HEK293 (cell line): ENCODE measurements at regions not wholly inside any gene's neighbourhood (a gene's known extent, or its start where the extent isn't known, plus 50 kb on each side); places are given as distances from the start of the nearest gene placed in this dataset.

Experiments
- CTCF ChIP-seq: fragments of 450-650 bp; formaldehyde crosslinking; IDR thresholded peaks from 2 replicates; pipeline ENCODE4 v1.5.1; 2016; ENCODE audit warnings: missing biosample characterization, missing genetic modification characterization
- ZBTB49 ChIP-seq: fragments of 450-650 bp; formaldehyde crosslinking; IDR thresholded peaks from 2 replicates; pipeline ENCODE4 v1.5.1; 2016; ENCODE audit warnings: missing biosample characterization, missing genetic modification characterization, low read depth
- ZFP69B ChIP-seq: fragments of 450-650 bp; formaldehyde crosslinking; IDR thresholded peaks from 2 replicates; pipeline ENCODE4 v1.5.1; 2016; ENCODE audit warnings: missing biosample characterization, missing genetic modification characterization
- ZNF140 ChIP-seq: fragments of 450-650 bp; formaldehyde crosslinking; IDR thresholded peaks from 2 replicates; pipeline ENCODE4 v1.5.1; 2016; ENCODE audit warnings: missing biosample characterization, missing genetic modification characterization
- ZNF274 ChIP-seq, 2 experiments: fragments of 200-500 bp in 1 of 2; fragments of 450-650 bp in 1 of 2; sonication (Bioruptor generic) in 1 of 2; formaldehyde crosslinking in 1 of 2; IDR thresholded peaks; 2 replicates each; pipeline versions ENCODE4 v1.5.1 to v1.6.1; 2014 to 2016; ENCODE audit warnings: borderline replicate concordance in 1 of 2, inconsistent platforms in 1 of 2, low read length in 1 of 2, missing biosample characterization in 1 of 2, missing genetic modification characterization in 1 of 2
- ZNF433 ChIP-seq: fragments of 450-650 bp; formaldehyde crosslinking; IDR thresholded peaks from 2 replicates; pipeline ENCODE4 v1.5.1; 2016; ENCODE audit warnings: missing biosample characterization, missing genetic modification characterization, low read depth
- ZNF571 ChIP-seq: fragments of 450-650 bp; formaldehyde crosslinking; IDR thresholded peaks from 2 replicates; pipeline ENCODE4 v1.5.0; 2017; ENCODE audit warnings: missing biosample characterization, missing genetic modification characterization
- ZNF621 ChIP-seq: fragments of 450-650 bp; formaldehyde crosslinking; IDR thresholded peaks from 2 replicates; pipeline ENCODE4 v1.5.1; 2017; ENCODE audit warnings: missing biosample characterization, missing genetic modification characterization
- ZNF660 ChIP-seq: fragments of 450-650 bp; IDR thresholded peaks from 2 replicates; pipeline ENCODE4 v1.5.1; 2018; ENCODE audit warnings: missing biosample characterization, mild to moderate bottlenecking, missing genetic modification characterization
- ZNF777 ChIP-seq: fragments of 450-650 bp; formaldehyde crosslinking; IDR thresholded peaks from 2 replicates; pipeline ENCODE4 v1.5.1; 2017; ENCODE audit warnings: missing biosample characterization, missing genetic modification characterization, borderline replicate concordance
- TF ChIP-seq, protein P1 (sequence below): fragments of 450-650 bp; formaldehyde crosslinking; IDR thresholded peaks from 2 replicates; pipeline ENCODE4 v1.5.1; 2016; ENCODE audit warnings: missing biosample characterization, missing genetic modification characterization
- TF ChIP-seq, protein P2 (sequence below): fragments of 450-650 bp; formaldehyde crosslinking; IDR thresholded peaks from 2 replicates; pipeline ENCODE4 v1.5.1; 2016; ENCODE audit warnings: missing biosample characterization, missing genetic modification characterization
- TF ChIP-seq, protein P3 (sequence below): fragments of 450-650 bp; formaldehyde crosslinking; IDR thresholded peaks from 2 replicates; pipeline ENCODE4 v1.5.1; 2016; ENCODE audit warnings: missing biosample characterization, missing genetic modification characterization

DNA sequence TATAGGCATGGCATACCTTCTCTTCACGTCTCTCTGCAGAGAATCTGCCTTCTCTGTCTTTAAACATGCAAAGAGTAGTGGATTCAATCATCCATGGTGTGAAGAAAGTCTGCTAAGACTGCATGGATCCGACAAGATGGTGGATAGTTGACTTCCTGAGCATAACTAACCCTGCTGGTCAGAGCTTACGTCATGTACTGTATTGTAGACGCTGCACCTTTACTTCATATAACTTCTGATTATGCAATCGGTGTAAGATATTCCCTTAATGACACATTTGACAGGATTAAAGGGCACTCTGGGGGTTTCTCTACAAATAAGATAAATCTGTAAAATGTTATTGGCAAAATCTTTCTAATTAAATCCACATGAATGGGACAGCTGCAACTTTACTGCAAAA is 240.3 kb upstream of the NREP start:
- TF ChIP-seq CTCF (tag by site-specific recombination) (no peak), ZNF660 (tag by site-specific recombination) (no peak), ZNF274 (IDR thresholded peaks at IDR 0.05; ENCODE audit: low read length) (no peak), ZNF274 (tag by site-specific recombination; IDR thresholded peaks at IDR 0.05; ENCODE audit: borderline replicate concordance) (no peak), ZNF621 (tag by site-specific recombination) (no peak), ZNF777 (tag by site-specific recombination) (no peak), ZNF140 (tag by site-specific recombination) (no peak), ZBTB49 (no peak), ZFP69B (no peak), ZNF433 (tag by site-specific recombination) (no peak), ZNF571 (no peak)
- TF ChIP-seq, protein P1, sequence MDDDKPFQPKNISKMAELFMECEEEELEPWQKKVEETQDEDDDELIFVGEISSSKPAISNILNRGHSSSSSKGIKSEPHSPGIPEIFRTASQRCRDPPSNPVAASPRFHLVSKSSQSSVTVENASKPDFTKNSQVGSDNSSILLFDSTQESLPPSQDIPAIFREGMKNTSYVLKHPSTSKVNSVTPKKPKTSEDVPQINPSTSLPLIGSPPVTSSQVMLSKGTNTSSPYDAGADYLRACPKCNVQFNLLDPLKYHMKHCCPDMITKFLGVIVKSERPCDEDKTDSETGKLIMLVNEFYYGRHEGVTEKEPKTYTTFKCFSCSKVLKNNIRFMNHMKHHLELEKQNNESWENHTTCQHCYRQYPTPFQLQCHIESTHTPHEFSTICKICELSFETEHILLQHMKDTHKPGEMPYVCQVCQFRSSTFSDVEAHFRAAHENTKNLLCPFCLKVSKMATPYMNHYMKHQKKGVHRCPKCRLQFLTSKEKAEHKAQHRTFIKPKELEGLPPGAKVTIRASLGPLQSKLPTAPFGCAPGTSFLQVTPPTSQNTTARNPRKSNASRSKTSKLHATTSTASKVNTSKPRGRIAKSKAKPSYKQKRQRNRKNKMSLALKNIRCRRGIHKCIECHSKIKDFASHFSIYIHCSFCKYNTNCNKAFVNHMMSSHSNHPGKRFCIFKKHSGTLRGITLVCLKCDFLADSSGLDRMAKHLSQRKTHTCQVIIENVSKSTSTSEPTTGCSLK (tag by site-specific recombination) = no peak
- TF ChIP-seq, protein P2, sequence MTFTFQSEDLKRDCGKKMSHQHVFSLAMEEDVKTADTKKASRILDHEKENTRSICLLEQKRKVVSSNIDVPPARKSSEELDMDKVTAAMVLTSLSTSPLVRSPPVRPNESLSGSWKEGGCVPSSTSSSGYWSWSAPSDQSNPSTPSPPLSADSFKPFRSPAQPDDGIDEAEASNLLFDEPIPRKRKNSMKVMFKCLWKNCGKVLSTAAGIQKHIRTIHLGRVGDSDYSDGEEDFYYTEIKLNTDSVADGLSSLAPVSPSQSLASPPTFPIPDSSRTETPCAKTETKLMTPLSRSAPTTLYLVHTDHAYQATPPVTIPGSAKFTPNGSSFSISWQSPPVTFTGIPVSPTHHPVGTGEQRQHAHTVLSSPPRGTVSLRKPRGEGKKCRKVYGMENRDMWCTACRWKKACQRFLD (tag by site-specific recombination) = no peak
- TF ChIP-seq, protein P3, sequence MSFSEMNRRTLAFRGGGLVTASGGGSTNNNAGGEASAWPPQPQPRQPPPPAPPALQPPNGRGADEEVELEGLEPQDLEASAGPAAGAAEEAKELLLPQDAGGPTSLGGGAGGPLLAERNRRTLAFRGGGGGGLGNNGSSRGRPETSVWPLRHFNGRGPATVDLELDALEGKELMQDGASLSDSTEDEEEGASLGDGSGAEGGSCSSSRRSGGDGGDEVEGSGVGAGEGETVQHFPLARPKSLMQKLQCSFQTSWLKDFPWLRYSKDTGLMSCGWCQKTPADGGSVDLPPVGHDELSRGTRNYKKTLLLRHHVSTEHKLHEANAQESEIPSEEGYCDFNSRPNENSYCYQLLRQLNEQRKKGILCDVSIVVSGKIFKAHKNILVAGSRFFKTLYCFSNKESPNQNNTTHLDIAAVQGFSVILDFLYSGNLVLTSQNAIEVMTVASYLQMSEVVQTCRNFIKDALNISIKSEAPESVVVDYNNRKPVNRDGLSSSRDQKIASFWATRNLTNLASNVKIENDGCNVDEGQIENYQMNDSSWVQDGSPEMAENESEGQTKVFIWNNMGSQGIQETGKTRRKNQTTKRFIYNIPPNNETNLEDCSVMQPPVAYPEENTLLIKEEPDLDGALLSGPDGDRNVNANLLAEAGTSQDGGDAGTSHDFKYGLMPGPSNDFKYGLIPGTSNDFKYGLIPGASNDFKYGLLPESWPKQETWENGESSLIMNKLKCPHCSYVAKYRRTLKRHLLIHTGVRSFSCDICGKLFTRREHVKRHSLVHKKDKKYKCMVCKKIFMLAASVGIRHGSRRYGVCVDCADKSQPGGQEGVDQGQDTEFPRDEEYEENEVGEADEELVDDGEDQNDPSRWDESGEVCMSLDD = no peak
